Thyroid gland (tissue), 4 donors: ENCODE measurements at regions not wholly inside any gene's neighbourhood (a gene's known extent, or its start where the extent isn't known, plus 50 kb on each side); places are given as distances from the start of the nearest gene placed in this dataset.

ENCODE experiments used
- CTCF ChIP-seq, 6 experiments: fragments of 200-600 bp in 3 of 6; fragments of 450-650 bp in 3 of 6; sonication (generic) in 3 of 6; IDR thresholded peaks; one replicate each; pipeline ENCODE4 v1.5.1; 2016 to 2019; ENCODE audit warnings: antibody characterized with exemption in 6 of 6, mild to moderate bottlenecking in 2 of 6, inconsistent platforms in 1 of 6, moderate library complexity in 1 of 6
- POLR2A ChIP-seq, 2 donors: fragments of 450-650 bp; IDR thresholded peaks; one replicate each; pipeline ENCODE4 v1.6.1; 2017; ENCODE audit warnings: antibody characterized with exemption in 2 of 2, mild to moderate bottlenecking in 2 of 2, moderate library complexity in 1 of 2

- no peak for TF ChIP-seq CTCF (IDR thresholded peaks at IDR 0.05)
- TF ChIP-seq POLR2A (IDR thresholded peaks at IDR 0.05) = no peak
Measured at GRCh38 chr4:20416800-20417199, 165.1 kb downstream of the SLIT2 start.
